Hematopoietic multipotent progenitor cell treated with erythropoietin and hydrocortisone succinate and interleukin-3 and kit ligand, for 4 days (in vitro differentiated cells): ENCODE measurements at regions not wholly inside any gene's neighbourhood (a gene's known extent, or its start where the extent isn't known, plus 50 kb on each side); places are given as distances from the start of the nearest gene placed in this dataset.

Experiments used
- DNase-seq: peaks from one replicate; pipeline ENCODE4 v3.0.0-alpha.2; 2015

DNA sequence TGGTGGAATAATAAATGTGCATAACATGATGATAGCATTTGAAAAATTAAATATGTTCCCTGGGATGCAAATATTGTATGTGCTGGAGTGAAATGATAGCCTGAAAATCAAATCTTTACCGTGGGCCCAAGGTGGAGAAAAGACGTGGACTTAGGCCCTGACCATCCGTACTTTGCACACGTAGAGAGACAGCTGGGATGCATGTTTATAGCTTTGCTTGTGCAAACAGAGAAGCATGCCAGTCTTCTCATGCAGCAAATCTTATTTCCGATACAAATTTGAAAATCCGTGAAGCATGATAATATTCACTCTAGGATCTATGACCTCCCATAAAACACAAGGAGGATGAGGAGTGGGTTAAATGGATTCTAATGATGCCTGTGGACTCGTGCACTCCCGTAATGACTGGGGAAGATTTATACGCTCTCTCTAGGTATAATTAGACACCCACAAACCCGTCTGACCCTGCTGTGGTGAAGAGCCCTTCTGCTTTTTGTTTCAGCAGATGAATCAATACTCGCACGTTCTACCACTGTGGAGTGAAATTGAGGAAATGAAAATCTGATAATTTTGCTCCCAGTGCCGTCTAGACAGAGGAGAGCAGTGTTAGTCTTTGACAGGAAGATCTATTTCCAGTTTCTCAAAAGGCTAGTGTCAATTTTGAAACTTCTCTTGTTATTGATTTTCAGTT lies 810.3 kb upstream of the SALL3 start:
- no peak for DNase-seq

DNA sequence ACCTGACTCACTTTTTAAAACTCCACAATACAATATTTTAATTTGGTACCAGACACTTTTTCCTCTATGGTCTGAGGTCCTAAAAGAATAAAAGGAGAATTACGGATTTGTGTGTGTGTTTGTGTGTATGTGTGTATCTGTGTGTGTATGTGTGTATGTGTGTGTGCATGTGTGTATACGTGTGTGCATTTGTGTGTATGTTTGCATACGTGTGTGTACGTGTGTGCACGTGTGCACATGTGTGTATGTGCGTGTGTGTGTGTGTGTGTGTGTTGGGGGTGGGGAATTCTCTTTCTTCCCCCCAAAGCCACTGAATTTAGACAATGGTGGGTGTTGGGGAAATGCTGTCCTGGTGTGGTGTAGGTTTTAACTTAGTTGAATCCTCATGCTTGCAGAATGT lies 807.7 kb upstream of the SALL3 start:
- DNase-seq: no peak

GRCh38 chr18:78174737-78175136 lies 804.9 kb upstream of the SALL3 start:
- DNase-seq: no peak

- DNase-seq: no peak
These were observed 800.8 kb upstream of the SALL3 start for GRCh38 chr18:78178812-78179211.

DNA sequence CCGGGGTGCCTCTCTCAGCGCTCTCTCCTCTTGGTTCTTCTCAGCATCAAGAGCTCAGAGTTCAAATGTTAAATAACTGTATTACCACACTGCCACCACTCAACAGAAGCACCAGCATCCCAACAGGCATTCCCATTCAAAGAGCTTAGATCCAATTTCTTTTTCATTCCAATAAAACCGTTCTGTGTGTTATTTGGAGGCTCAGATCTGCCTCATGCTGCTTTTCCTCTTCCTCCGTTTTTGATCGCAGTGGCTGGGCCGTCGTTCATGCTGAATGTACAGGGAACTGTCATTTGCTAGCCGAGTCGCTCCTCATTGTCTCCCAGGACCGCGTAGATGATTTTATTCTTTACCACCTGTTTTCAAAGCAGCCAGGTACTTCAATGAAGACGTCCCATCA lies 798.9 kb upstream of the SALL3 start:
- DNase-seq: no peak

- no peak for DNase-seq
These were observed 795.8 kb upstream of the SALL3 start for GRCh38 chr18:78183815-78184214.

- DNase-seq: no peak
These were observed 788.3 kb upstream of the SALL3 start for GRCh38 chr18:78191276-78191675.

GRCh38 chr18:78192054-78192453 lies 787.6 kb upstream of the SALL3 start:
- no peak for DNase-seq

- DNase-seq: no peak
These were observed 783.3 kb upstream of the SALL3 start for GRCh38 chr18:78196280-78196679.

- DNase-seq: no peak
These were observed 780.6 kb upstream of the SALL3 start for GRCh38 chr18:78199002-78199401.

- no peak for DNase-seq
These were observed 780.0 kb upstream of the SALL3 start for GRCh38 chr18:78199611-78200010.

DNA sequence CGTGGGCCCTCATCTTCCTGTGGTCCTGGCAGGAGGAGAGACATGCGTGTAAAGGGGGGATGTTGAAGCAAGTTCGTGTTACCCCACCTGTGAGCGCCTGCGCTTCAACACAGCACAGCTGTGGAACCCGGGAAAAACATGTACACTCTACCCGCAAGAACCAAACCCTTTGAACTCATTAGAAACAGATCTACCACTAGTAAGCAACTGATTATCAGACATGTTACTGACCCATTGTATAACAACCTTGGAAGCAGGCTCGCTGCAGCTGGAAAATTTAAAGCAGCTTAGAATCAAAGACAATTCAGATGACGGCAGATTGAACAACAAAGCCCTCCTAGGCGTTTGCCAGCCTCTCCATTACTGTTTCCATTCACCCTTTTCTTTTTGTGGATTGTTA lies 771.7 kb upstream of the SALL3 start:
- DNase-seq: no peak

- no peak for DNase-seq
These were observed 771.2 kb upstream of the SALL3 start for GRCh38 chr18:78208461-78208860.

DNA sequence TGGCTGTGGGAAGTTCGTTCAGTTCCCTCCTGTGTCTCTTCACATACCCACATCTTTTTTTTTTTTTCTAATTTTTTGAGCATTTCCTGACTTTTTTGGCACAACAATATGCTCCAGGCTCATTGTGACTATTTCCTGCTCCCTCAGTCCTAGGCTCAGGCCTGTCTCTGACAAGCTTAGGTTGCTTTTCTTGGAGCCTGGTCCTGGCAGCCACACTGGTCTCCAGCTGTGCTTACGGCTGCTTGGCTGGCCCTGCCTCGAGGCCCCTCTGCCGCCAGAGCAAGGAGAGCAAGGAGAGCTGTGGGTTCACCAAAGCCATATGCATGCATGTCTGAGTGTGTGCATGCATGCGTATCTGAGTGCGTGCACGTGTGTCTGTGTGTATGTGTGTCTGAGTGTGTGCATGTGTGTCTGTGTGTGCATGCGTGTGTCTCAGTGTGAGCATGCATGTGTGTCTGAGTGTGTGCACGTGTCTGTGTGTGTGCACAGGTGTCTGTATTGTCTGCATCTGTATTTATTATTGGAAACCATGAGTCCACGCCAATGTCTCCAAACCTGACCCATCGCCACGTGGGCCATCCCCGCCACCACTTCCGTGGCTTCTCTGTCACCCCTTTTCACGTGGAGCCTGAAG lies 766.1 kb upstream of the SALL3 start:
- DNase-seq: no peak

GRCh38 chr18:78221496-78221895 lies 758.1 kb upstream of the SALL3 start:
- DNase-seq: no peak

DNA sequence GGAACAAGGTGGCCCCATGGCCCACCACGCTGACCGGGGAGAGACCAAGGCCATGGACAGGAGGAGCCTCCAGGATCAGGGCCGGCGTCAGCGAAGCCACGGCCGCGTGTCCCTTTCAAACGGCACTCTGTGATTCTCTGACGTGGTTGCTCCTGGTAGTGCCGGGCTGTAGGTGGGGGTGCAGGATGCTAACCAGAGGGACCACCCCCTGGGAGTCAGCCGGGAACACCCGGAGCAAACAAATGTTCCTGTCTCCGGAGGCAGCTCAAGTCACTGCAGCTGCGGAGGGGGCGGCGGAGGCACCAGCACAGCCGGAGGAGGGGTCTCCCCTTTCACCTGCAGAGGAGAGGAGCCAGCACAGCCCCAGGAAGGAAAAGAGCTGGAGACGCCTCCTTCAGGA lies 750.6 kb upstream of the SALL3 start:
- DNase-seq: no peak

DNA sequence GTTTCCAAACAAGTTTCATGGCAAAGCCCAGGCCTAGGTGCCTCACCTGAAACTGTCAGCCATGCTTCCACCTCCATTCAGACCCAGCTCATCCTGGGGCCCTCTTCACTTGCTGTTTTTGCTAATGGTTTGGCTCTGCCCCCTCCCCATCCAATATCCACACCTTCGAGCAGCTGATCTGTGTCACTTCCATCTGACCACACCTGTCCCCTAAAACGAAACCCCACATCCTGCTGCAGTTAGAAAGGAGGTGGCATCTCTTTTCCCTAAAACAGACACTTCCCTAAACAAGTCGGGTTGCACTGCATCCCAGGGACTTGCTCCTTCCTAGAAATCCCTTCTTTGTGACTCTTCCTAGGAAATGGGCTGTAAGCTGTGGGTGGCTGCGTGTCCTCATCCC lies 748.7 kb upstream of the SALL3 start:
- DNase-seq: no peak

GRCh38 chr18:78232196-78232595 lies 747.4 kb upstream of the SALL3 start:
- no peak for DNase-seq

DNA sequence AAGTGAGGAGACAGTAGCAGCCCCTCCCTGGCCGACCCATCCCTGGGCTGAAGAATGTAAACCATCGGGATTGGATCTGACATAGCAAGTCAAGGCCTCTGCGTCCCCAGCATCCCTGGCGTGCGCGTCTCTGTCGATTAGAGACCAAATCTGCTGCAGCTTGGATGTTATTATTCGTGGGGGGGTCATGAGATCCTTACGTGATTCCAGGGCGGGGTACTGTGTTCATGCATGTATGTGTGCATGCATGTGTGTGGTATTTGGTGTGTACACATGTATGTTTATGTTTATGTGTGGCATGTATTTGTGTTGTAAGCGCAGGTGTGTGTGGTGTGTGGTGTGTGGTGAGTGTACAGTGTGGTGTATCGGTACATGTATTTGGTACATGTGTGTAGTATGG lies 741.8 kb upstream of the SALL3 start:
- DNase-seq: no peak

- DNase-seq: peak; percentile 10
These were observed 741.1 kb upstream of the SALL3 start for GRCh38 chr18:78238404-78239089.

- DNase-seq: peak; percentile 2
These were observed 740.5 kb upstream of the SALL3 start for GRCh38 chr18:78239090-78239457.

- DNase-seq: no peak
These were observed 739.5 kb upstream of the SALL3 start for GRCh38 chr18:78240101-78240500.

GRCh38 chr18:78240627-78241252 lies 738.9 kb upstream of the SALL3 start:
- no peak for DNase-seq
